Astrocyte of the cerebellum (primary cell): ENCODE measurements at regions not wholly inside any gene's neighbourhood (a gene's known extent, or its start where the extent isn't known, plus 50 kb on each side); places are given as distances from the start of the nearest gene placed in this dataset.

Source experiments
- DNase-seq: peaks from one replicate; pipeline ENCODE4 v3.0.0-alpha.2; 2011; ENCODE audit warnings: low read depth
- H3K4me3 ChIP-seq: 2 replicates; pipeline ENCODE4 v1.5.1; 2011; ENCODE audit warnings: mild to moderate bottlenecking, low read depth, low read length, moderate library complexity
- in situ Hi-C: cut with HindIII; loops from 2 replicates; pipeline ENCODE4 v1.10.0; 2017; ENCODE audit warnings: low sequenced_read_pairs
- TF ChIP-seq, protein P1 (sequence below): IDR thresholded peaks from 2 replicates; pipeline ENCODE4 v1.5.1; 2012; ENCODE audit warnings: low read length, low read depth, moderate library complexity, mild to moderate bottlenecking; ENCODE audit errors: missing control alignments

- H3K4me3 ChIP-seq = no peak overlapping the region
- no peak for DNase-seq
- TF ChIP-seq, protein P1, sequence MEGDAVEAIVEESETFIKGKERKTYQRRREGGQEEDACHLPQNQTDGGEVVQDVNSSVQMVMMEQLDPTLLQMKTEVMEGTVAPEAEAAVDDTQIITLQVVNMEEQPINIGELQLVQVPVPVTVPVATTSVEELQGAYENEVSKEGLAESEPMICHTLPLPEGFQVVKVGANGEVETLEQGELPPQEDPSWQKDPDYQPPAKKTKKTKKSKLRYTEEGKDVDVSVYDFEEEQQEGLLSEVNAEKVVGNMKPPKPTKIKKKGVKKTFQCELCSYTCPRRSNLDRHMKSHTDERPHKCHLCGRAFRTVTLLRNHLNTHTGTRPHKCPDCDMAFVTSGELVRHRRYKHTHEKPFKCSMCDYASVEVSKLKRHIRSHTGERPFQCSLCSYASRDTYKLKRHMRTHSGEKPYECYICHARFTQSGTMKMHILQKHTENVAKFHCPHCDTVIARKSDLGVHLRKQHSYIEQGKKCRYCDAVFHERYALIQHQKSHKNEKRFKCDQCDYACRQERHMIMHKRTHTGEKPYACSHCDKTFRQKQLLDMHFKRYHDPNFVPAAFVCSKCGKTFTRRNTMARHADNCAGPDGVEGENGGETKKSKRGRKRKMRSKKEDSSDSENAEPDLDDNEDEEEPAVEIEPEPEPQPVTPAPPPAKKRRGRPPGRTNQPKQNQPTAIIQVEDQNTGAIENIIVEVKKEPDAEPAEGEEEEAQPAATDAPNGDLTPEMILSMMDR = no peak
- in situ Hi-C loops = loop anchor here (25.0 kb wide), 1 partner anchor 688 kb away; no protein-coding TSS in a partner anchor
Measured at GRCh38 chr2:158049129-158049855, 52.4 kb upstream of the UPP2 start.

DNA sequence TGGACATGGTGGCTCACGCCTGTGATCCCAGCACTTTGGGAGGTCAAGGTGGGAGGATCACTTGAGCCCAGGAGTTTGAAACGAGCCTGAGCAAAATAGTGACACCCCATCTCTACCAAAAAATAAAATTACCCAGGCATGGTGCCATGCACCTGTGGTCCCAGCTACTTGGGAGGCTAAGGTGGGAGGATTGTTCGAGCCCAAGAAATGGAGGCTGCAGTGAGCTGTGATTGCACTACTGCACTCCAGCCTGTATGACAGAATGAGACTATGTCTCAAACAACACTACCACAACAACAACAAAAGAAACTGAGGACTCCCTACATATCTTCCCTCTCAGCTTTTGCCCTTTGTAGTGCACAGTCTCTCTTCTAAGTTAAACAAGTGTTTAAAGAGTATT lies 53.3 kb upstream of the UPP2 start:
- TF ChIP-seq, protein P1 = no peak
- in situ Hi-C loops = loop anchor here (25.0 kb wide), 1 partner anchor 689 kb away; no protein-coding TSS in a partner anchor
- DNase-seq = no peak
- no peak overlapping the region for H3K4me3 ChIP-seq

- no peak for DNase-seq
- H3K4me3 ChIP-seq = no peak overlapping the region
- TF ChIP-seq, protein P1 = no peak
- in situ Hi-C loops = loop anchor here (25.0 kb wide), 1 partner anchor 690 kb away; no protein-coding TSS in a partner anchor
Measured at GRCh38 chr2:158047156-158047611, 54.5 kb upstream of the UPP2 start.

DNA sequence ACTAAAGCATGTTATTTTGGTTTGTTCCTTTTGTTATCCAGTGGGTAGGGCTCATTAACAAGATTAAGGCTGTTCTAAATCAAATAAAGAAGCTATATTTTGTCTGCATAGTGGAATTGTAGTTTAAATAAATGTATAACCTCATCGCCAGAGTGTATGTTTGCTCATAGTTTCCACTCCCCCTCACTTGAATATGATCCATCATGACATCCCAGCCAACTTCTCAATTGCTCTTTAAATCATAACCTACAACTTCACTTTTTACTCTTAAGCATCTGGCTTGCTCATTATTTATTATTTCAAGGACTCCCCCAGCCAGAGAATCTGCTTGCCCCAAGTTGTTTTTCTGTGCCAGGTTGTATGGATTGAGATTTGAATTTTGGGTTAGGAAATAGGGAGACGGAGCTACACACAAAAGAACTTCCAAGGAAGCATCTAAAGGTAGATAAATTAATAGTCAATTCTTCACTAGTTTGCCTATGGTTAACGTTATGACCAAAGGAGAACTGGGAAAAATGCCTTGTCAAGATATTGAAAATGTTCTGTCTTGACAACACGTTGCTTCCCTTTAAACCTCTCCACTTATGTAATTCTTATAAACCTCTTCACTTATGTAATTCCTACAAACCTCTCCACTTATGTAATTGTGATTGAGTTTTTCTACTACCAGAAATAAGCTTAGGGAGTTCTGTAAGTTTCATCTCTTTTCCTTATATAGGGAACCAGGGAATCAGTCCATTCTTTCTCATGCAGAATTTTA lies 55.4 kb upstream of the UPP2 start:
- in situ Hi-C loops = loop anchor here (25.0 kb wide), 1 partner anchor 691 kb away; no protein-coding TSS in a partner anchor
- no peak for DNase-seq
- no peak overlapping the region for H3K4me3 ChIP-seq
- TF ChIP-seq, protein P1 = no peak

DNA sequence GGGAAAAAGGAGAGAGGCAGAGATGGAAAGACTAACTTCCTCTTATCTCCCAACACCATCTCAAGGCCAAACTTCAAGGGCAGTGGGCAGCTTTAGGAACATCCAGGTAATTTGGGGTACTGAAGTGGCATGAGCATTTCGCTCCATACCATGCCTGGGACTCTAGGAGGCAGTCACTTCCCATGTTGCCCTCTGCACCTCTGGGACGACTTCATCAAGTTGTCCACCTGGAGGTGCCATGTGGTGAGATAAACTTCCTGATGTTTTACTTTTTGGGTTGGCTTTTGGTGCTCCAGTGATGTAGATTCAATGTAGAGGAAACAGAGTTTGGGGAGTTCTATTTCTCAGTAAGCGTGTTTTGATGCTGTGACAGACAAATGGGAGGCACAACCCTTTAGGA lies 56.3 kb upstream of the UPP2 start:
- in situ Hi-C loops = loop anchor here (25.0 kb wide), 1 partner anchor 692 kb away; no protein-coding TSS in a partner anchor
- TF ChIP-seq, protein P1 = no peak
- H3K4me3 ChIP-seq = no peak overlapping the region
- no peak for DNase-seq

GRCh38 chr2:158043181-158043948 lies 58.3 kb upstream of the UPP2 start:
- H3K4me3 ChIP-seq = no peak overlapping the region
- TF ChIP-seq, protein P1 = no peak
- DNase-seq = no peak
- in situ Hi-C loops = loop anchor here (25.0 kb wide), 1 partner anchor 694 kb away; no protein-coding TSS in a partner anchor
